ENCODE measurements at regions not wholly inside any gene's neighbourhood (a gene's known extent, or its start where the extent isn't known, plus 50 kb on each side); places are given as distances from the start of the nearest gene placed in this dataset.

GRCh38 chr16:86286991-86287663 lies 223.2 kb upstream of the FOXF1 start (continued):
- no peak for TF ChIP-seq CEBPZ (IDR thresholded peaks at IDR 0.05; ENCODE audit: low read depth, low read length)

- ATAC-seq (no peak), DNase-seq (ENCODE audit: low read depth, low spot score) (no peak), FAIRE-seq (no peak)
- Histone ChIP-seq H3K4me2 (ENCODE audit: control insufficient read depth, insufficient read depth) (no peak overlapping the region), H3K4me3 (no peak overlapping the region), H3K36me3 (ENCODE audit: control insufficient read depth in 2 of 2, insufficient read depth in 2 of 2, low read length in 1 of 2) (no peaks in the 10 kb centered on the region), H3K27me3 (replicated peaks in 1 of 2; ENCODE audit: control insufficient read depth in 2 of 2, insufficient read depth in 2 of 2, low read length in 1 of 2) (peaks cover 9% of the 10 kb centered on the region in 2 experiments), H3K79me2 (ENCODE audit: control insufficient read depth, insufficient read depth, low read length) (no peaks in the 10 kb centered on the region), H2AFZ (ENCODE audit: control insufficient read depth, low read depth, low read length) (no peak overlapping the region), H3K9ac (ENCODE audit: control insufficient read depth, insufficient read depth, low read length) (no peak overlapping the region), H4K20me1 (ENCODE audit: control insufficient read depth, insufficient read depth) (no peaks in the 10 kb centered on the region), H3K9me3 (replicated peaks; ENCODE audit: control insufficient read depth, insufficient read depth, low read length) (no peaks in the 10 kb centered on the region), H3K4me1 (ENCODE audit: control insufficient read depth, insufficient read depth, low read length) (no peaks in the 10 kb centered on the region), H3K27ac (ENCODE audit: control insufficient read depth, insufficient read depth) (no peak overlapping the region)
- in situ Hi-C loops (cut with MboI) (no loop called here), intact Hi-C loops (cut with micrococcal nuclease; ENCODE audit: unreplicated experiment) (loop anchor here (10.0 kb wide), 1 partner anchor 213 kb away; no protein-coding TSS in a partner anchor)
- no TSS peak for BruUV-seq (replicated peaks)
- ChIA-PET CTCF (no interaction called here), POLR2A (no interaction called here), RAD21 (ENCODE audit: unreplicated experiment) (no interaction called here), SMC1A (ENCODE audit: uncharacterized antibody, unreplicated experiment) (no interaction called here)
- no peak for TF ChIP-seq ZNF207 (IDR thresholded peaks at IDR 0.05; ENCODE audit: borderline replicate concordance)
- no peak for TF ChIP-seq USF1 (IDR thresholded peaks at IDR 0.05; ENCODE audit: borderline replicate concordance, extremely low read length, insufficient read depth, low read depth, low read length)
- TF ChIP-seq SREBF1 (IDR thresholded peaks at IDR 0.05; ENCODE audit: low read length), result no peak
- no peak for TF ChIP-seq ZSCAN29 (IDR thresholded peaks at IDR 0.05)
- no peak for TF ChIP-seq ZNF622 (IDR thresholded peaks at IDR 0.05)
- no peak for TF ChIP-seq MEF2A (IDR thresholded peaks at IDR 0.05; ENCODE audit: insufficient read depth, low read depth, low read length)
- TF ChIP-seq IRF4 (IDR thresholded peaks at IDR 0.05; ENCODE audit: low read depth, low read length), result no peak
- no peak for TF ChIP-seq CHD1 (IDR thresholded peaks at IDR 0.05; ENCODE audit: low read depth, low read length)
- TF ChIP-seq CHD4 (IDR thresholded peaks at IDR 0.05), result no peak
- no peak for TF ChIP-seq STAT3 (IDR thresholded peaks at IDR 0.05; ENCODE audit: low read depth, low read length)
- no peak for TF ChIP-seq CEBPB (IDR thresholded peaks at IDR 0.05; ENCODE audit: borderline replicate concordance in 1 of 2, low read depth in 2 of 2, low read length in 2 of 2)
- WGBS (ENCODE audit: insufficient coverage, insufficient replicate concordance, low lambda C conversion rate, missing lambda C conversion rate), result 7% methylated on average over 8 of the region's 8 CpGs
Observed at GRCh38 chr16:86287664-86288201, 222.6 kb upstream of the FOXF1 start.

Data from GM12878 (cell line).